Hepatocyte (in vitro differentiated cells): ENCODE measurements at regions not wholly inside any gene's neighbourhood (a gene's known extent, or its start where the extent isn't known, plus 50 kb on each side); places are given as distances from the start of the nearest gene placed in this dataset.

Experiments used
- DNase-seq: peaks from one replicate; pipeline ENCODE4 v3.0.0-alpha.2; 2016; ENCODE audit warnings: low spot score
- H2AFZ ChIP-seq: fragments of 200-600 bp; sonication (generic); 2 replicates; pipeline ENCODE4 v1.6.0; 2016; ENCODE audit warnings: antibody characterized with exemption, mild to moderate bottlenecking
- H3K27ac ChIP-seq: fragments of 200-600 bp; sonication (generic); 2 replicates; pipeline ENCODE4 v1.5.1; 2016; ENCODE audit warnings: mild to moderate bottlenecking
- H3K27me3 ChIP-seq: fragments of 200-600 bp; sonication (generic); 2 replicates; pipeline ENCODE4 v1.6.1; 2016
- H3K36me3 ChIP-seq: fragments of 200-600 bp; sonication (generic); replicated peaks from 2 replicates; pipeline ENCODE4 v1.5.1; 2016; ENCODE audit warnings: low read depth; ENCODE audit not compliant: insufficient read depth
- H3K4me1 ChIP-seq: fragments of 200-600 bp; sonication (generic); 2 replicates; pipeline ENCODE4 v1.5.1; 2016; ENCODE audit warnings: mild to moderate bottlenecking, moderate library complexity; ENCODE audit not compliant: insufficient read depth
- H3K4me2 ChIP-seq: fragments of 200-600 bp; sonication (generic); 2 replicates; pipeline ENCODE4 v1.6.0; 2016
- H3K4me3 ChIP-seq: fragments of 200-600 bp; sonication (generic); 2 replicates; pipeline ENCODE4 v1.5.1; 2016; ENCODE audit warnings: mild to moderate bottlenecking
- H3K79me2 ChIP-seq: fragments of 200-600 bp; sonication (generic); 2 replicates; pipeline ENCODE4 v1.6.0; 2017; ENCODE audit warnings: mild to moderate bottlenecking
- H3K9me2 ChIP-seq: fragments of 200-600 bp; sonication (generic); replicated peaks from 2 replicates; pipeline ENCODE4 v1.6.0; 2017; ENCODE audit warnings: mild to moderate bottlenecking; ENCODE audit not compliant: insufficient read depth
- H3K9me3 ChIP-seq: fragments of 200-600 bp; sonication (generic); 2 replicates; pipeline ENCODE4 v1.5.1; 2016; ENCODE audit warnings: low read depth, mild to moderate bottlenecking
- H4K20me1 ChIP-seq: fragments of 200-600 bp; sonication (generic); 2 replicates; pipeline ENCODE4 v1.6.0; 2016; ENCODE audit warnings: mild to moderate bottlenecking; ENCODE audit not compliant: insufficient read depth, poor library complexity, severe bottlenecking
- EZH2 ChIP-seq: fragments of 200-600 bp; sonication (generic); IDR thresholded peaks from 2 replicates; pipeline ENCODE4 v1.6.1; 2016; ENCODE audit warnings: antibody characterized with exemption, mild to moderate bottlenecking, borderline replicate concordance
- EZH2phosphoT487 ChIP-seq: fragments of 200-600 bp; sonication (generic); IDR thresholded peaks from one replicate; pipeline ENCODE4 v1.6.1; 2018; ENCODE audit warnings: antibody characterized with exemption, mild to moderate bottlenecking, low read depth, moderate library complexity; ENCODE audit not compliant: unreplicated experiment, severe bottlenecking
- WGBS: methylation state at CpG from one replicate; pipeline ENCODE4 v1.1.6; 2016; ENCODE audit warnings: low lambda C conversion rate; ENCODE audit errors: missing lambda C conversion rate; 5-methylcytosine and 5-hydroxymethylcytosine counted together
- TF ChIP-seq, protein P1 (sequence below): fragments of 200-600 bp; sonication (generic); IDR thresholded peaks from 2 replicates; pipeline ENCODE4 v1.5.1; 2016; ENCODE audit warnings: antibody characterized with exemption, mild to moderate bottlenecking; ENCODE audit not compliant: poor library complexity

DNA sequence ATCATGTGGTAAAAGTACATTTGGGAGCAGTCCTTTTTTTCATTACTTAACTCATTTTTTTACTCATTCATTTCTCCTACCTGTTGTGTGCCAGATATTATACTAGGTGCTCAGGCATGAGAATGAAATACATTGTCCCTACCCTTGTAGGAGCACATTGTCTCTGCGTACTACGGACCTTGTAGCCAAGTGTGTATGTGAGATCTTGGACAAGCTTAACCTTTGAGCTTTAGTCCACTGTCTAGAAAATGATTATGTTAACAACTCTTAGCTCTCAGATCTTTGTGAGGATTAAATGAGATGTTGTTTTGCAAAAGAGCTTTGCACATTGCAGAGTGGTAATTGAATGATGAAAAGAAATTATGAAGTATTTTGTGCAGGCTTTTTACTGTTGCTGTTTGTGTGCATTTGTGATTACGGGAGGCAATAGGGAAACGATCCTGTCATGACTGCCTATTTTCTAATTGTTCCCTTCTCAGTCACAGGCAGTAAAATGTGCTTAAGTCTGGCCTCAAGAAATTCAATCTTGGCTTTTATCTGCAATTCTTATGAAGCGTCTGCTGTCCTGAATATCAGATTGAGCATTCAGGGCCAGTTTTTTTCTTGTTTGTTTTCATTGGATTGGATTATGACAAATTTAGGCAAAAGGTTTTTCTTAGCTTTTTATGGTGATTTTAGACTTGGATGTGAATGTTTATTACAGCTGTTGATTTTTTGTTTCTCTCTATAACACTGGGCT lies 447.7 kb downstream of the PDZRN4 start:
- H3K27ac ChIP-seq: peak overlapping the region; percentile 40
- no peaks in the 10 kb centered on the region for H3K9me2 ChIP-seq
- H3K79me2 ChIP-seq: no peaks in the 10 kb centered on the region
- peaks cover 6% of the 10 kb centered on the region for H3K4me1 ChIP-seq
- no peaks in the 10 kb centered on the region for H3K27me3 ChIP-seq
- 54% methylated on average over 5 of the region's 5 CpGs for WGBS
- H3K9me3 ChIP-seq: no peaks in the 10 kb centered on the region
- no peak overlapping the region for H2AFZ ChIP-seq
- no peak overlapping the region for H3K4me3 ChIP-seq
- H4K20me1 ChIP-seq: no peaks in the 10 kb centered on the region
- TF ChIP-seq EZH2phosphoT487 (no peak), EZH2 (no peak)
- DNase-seq: no peak
- H3K4me2 ChIP-seq: no peak overlapping the region
- no peaks in the 10 kb centered on the region for H3K36me3 ChIP-seq

DNA sequence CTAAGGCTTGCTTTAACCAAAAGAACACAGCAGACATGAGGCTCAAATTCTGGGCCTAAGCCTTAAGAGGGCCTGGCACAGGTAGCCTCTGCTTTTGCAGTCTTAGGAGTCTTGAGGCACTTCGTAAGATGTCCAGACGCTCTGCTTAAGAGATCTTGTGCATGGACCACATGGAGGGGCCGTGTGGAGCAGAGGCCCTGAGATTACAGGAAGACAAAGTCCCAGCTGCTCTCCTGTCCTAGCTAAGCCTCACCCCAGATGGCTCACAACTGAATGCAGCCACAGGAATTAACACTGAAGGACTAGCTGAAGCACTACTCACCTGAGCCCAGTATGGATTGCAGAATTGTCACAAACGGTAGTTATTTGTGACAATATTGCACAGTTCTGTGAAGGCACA lies 446.0 kb downstream of the PDZRN4 start:
- no peak overlapping the region for H3K4me2 ChIP-seq
- H3K36me3 ChIP-seq: no peaks in the 10 kb centered on the region
- peaks cover 6% of the 10 kb centered on the region for H3K4me1 ChIP-seq
- no peaks in the 10 kb centered on the region for H3K9me3 ChIP-seq
- H4K20me1 ChIP-seq: no peaks in the 10 kb centered on the region
- TF ChIP-seq EZH2 (no peak), EZH2phosphoT487 (no peak)
- TF ChIP-seq, protein P1, sequence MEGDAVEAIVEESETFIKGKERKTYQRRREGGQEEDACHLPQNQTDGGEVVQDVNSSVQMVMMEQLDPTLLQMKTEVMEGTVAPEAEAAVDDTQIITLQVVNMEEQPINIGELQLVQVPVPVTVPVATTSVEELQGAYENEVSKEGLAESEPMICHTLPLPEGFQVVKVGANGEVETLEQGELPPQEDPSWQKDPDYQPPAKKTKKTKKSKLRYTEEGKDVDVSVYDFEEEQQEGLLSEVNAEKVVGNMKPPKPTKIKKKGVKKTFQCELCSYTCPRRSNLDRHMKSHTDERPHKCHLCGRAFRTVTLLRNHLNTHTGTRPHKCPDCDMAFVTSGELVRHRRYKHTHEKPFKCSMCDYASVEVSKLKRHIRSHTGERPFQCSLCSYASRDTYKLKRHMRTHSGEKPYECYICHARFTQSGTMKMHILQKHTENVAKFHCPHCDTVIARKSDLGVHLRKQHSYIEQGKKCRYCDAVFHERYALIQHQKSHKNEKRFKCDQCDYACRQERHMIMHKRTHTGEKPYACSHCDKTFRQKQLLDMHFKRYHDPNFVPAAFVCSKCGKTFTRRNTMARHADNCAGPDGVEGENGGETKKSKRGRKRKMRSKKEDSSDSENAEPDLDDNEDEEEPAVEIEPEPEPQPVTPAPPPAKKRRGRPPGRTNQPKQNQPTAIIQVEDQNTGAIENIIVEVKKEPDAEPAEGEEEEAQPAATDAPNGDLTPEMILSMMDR: no peak
- H3K79me2 ChIP-seq: no peaks in the 10 kb centered on the region
- no peak overlapping the region for H3K4me3 ChIP-seq
- DNase-seq: no peak
- no peaks in the 10 kb centered on the region for H3K27me3 ChIP-seq
- H2AFZ ChIP-seq: no peak overlapping the region
- H3K27ac ChIP-seq: no peak overlapping the region
- no peaks in the 10 kb centered on the region for H3K9me2 ChIP-seq
- WGBS: 77% methylated on average over 4 of the region's 4 CpGs

DNA sequence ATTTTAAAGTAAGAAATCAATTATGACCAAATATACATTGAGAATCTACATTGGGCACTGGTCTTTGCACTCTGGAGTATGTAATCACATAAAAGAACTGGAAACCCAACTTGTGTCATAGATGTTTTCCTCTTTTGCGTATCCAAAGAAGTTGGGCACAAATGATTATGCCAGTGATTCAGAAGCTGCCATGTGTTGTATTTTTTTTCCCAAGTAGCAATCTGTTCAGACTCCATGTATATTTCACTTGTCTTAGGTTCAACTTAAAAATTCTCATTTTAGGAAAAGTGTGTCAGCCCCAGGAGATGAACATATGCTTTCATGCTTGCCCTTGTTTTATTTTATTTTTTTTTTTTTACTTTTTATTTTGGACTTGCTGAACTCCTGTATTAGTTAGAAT lies 441.5 kb downstream of the PDZRN4 start:
- H3K4me3 ChIP-seq: no peak overlapping the region
- TF ChIP-seq EZH2: no peak
- TF ChIP-seq, protein P1: no peak
- no peak for TF ChIP-seq EZH2phosphoT487
- no peaks in the 10 kb centered on the region for H3K9me2 ChIP-seq
- H3K4me1 ChIP-seq: no peaks in the 10 kb centered on the region
- H3K9me3 ChIP-seq: no peaks in the 10 kb centered on the region
- H3K27me3 ChIP-seq: no peaks in the 10 kb centered on the region
- 93% methylated on average over 1 of the region's 1 CpG for WGBS
- H3K36me3 ChIP-seq: no peaks in the 10 kb centered on the region
- no peak overlapping the region for H3K4me2 ChIP-seq
- no peaks in the 10 kb centered on the region for H4K20me1 ChIP-seq
- H3K79me2 ChIP-seq: no peaks in the 10 kb centered on the region
- no peak overlapping the region for H2AFZ ChIP-seq
- H3K27ac ChIP-seq: no peak overlapping the region
- no peak for DNase-seq

DNA sequence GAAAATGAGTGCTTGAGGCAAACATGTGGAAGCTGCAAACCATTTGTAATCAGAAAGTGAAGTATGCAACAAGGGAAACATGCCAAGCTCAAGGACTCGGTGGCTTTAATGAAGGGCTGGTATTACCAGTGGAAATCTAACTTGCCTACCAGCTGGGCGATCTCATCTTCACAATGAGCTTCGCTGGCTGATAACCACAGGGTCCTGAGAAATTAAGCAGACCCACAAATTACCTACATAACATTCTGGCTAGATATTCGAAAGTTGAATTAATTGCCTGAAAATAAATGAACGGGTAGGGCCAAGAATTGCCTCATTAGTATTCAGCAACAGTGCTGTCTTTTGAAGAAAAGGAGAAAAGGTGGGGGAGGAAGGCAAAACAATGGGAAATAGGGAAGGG lies 439.4 kb downstream of the PDZRN4 start:
- H4K20me1 ChIP-seq: no peaks in the 10 kb centered on the region
- H3K9me2 ChIP-seq: no peaks in the 10 kb centered on the region
- H2AFZ ChIP-seq: no peak overlapping the region
- H3K79me2 ChIP-seq: no peaks in the 10 kb centered on the region
- H3K4me1 ChIP-seq: no peaks in the 10 kb centered on the region
- H3K4me3 ChIP-seq: no peak overlapping the region
- H3K36me3 ChIP-seq: no peaks in the 10 kb centered on the region
- no peak overlapping the region for H3K4me2 ChIP-seq
- H3K27ac ChIP-seq: no peak overlapping the region
- DNase-seq: no peak
- TF ChIP-seq, protein P1: no peak
- TF ChIP-seq EZH2: no peak
- TF ChIP-seq EZH2phosphoT487: no peak
- H3K9me3 ChIP-seq: no peaks in the 10 kb centered on the region
- 87% methylated on average over 5 of the region's 5 CpGs for WGBS
- no peaks in the 10 kb centered on the region for H3K27me3 ChIP-seq
